ENCODE measurements at regions not wholly inside any gene's neighbourhood (a gene's known extent, or its start where the extent isn't known, plus 50 kb on each side); places are given as distances from the start of the nearest gene placed in this dataset.

- intact Hi-C loops (cut with DNase I) = no loop called here
- Histone ChIP-seq H3K4me1 (ENCODE audit: control insufficient read depth, insufficient read depth, low read length) (no peaks in the 10 kb centered on the region), H3K27ac (ENCODE audit: low read length) (no peak overlapping the region), H3K4me3 (ENCODE audit: low read length) (no peak overlapping the region), H3K27me3 (ENCODE audit: control insufficient read depth, insufficient read depth) (no peaks in the 10 kb centered on the region), H3K9me3 (ENCODE audit: control insufficient read depth, low read length) (no peaks in the 10 kb centered on the region)
- ATAC-seq (no peak), DNase-seq (no peak)
- WGBS = 78% methylated on average over 1 of the region's 1 CpG
These were observed 180.5 kb upstream of the B3GALT2 start for GRCh38 chr1:193366764-193367507.

GRCh38 chr1:193365966-193366365 is 179.6 kb upstream of the B3GALT2 start:
- Histone ChIP-seq H3K4me3 (ENCODE audit: low read length) (no peak overlapping the region), H3K4me1 (ENCODE audit: control insufficient read depth, insufficient read depth, low read length) (no peaks in the 10 kb centered on the region), H3K27ac (ENCODE audit: low read length) (no peak overlapping the region), H3K27me3 (ENCODE audit: control insufficient read depth, insufficient read depth) (no peaks in the 10 kb centered on the region), H3K9me3 (ENCODE audit: control insufficient read depth, low read length) (no peaks in the 10 kb centered on the region)
- 90% methylated on average over 2 of the region's 2 CpGs for WGBS
- no peak for ATAC-seq
- no peak for DNase-seq
- intact Hi-C loops (cut with DNase I) = no loop called here

GRCh38 chr1:193359631-193360030 is 173.2 kb upstream of the B3GALT2 start:
- intact Hi-C loops (cut with DNase I) = no loop called here
- no peak for ATAC-seq

GRCh38 chr1:193358419-193358818 is 172.0 kb upstream of the B3GALT2 start:
- intact Hi-C loops (cut with DNase I) = no loop called here
- DNase-seq = no peak

More at GRCh38 chr1:193359631-193360030, 173.2 kb upstream of the B3GALT2 start:
- Histone ChIP-seq H3K9me3 (ENCODE audit: control insufficient read depth, low read length) (no peaks in the 10 kb centered on the region), H3K27me3 (ENCODE audit: control insufficient read depth, insufficient read depth) (no peaks in the 10 kb centered on the region), H3K4me1 (ENCODE audit: control insufficient read depth, insufficient read depth, low read length) (no peaks in the 10 kb centered on the region), H3K27ac (ENCODE audit: low read length) (no peak overlapping the region), H3K4me3 (ENCODE audit: low read length) (no peak overlapping the region)
- 93% methylated on average over 5 of the region's 5 CpGs for WGBS
- DNase-seq = no peak

GRCh38 chr1:193356249-193356648 is 169.8 kb upstream of the B3GALT2 start:
- H3K9me3 ChIP-seq (ENCODE audit: control insufficient read depth, low read length) = no peaks in the 10 kb centered on the region
- peak; percentile 84 to 86 for ATAC-seq
- no peaks in the 10 kb centered on the region for H3K4me1 ChIP-seq (ENCODE audit: control insufficient read depth, insufficient read depth, low read length)
- intact Hi-C loops (cut with DNase I) = no loop called here
- 62% methylated on average over 4 of the region's 4 CpGs for WGBS
- peak in 2 of 3 donors; percentile 65 to 69 for DNase-seq
- peak overlapping the region; percentile 79 for H3K27ac ChIP-seq (ENCODE audit: low read length)
- no peak overlapping the region for H3K4me3 ChIP-seq (ENCODE audit: low read length)
- H3K27me3 ChIP-seq (ENCODE audit: control insufficient read depth, insufficient read depth) = no peaks in the 10 kb centered on the region

More at GRCh38 chr1:193358419-193358818, 172.0 kb upstream of the B3GALT2 start:
- no peaks in the 10 kb centered on the region for H3K27me3 ChIP-seq (ENCODE audit: control insufficient read depth, insufficient read depth)
- no peak overlapping the region for H3K4me3 ChIP-seq (ENCODE audit: low read length)
- 76% methylated on average over 3 of the region's 3 CpGs for WGBS
- no peak for ATAC-seq
- no peaks in the 10 kb centered on the region for H3K9me3 ChIP-seq (ENCODE audit: control insufficient read depth, low read length)
- H3K27ac ChIP-seq (ENCODE audit: low read length) = no peak overlapping the region
- H3K4me1 ChIP-seq (ENCODE audit: control insufficient read depth, insufficient read depth, low read length) = no peaks in the 10 kb centered on the region

- H3K4me1 ChIP-seq (ENCODE audit: control insufficient read depth, insufficient read depth, low read length) = no peaks in the 10 kb centered on the region
- no peaks in the 10 kb centered on the region for H3K27me3 ChIP-seq (ENCODE audit: control insufficient read depth, insufficient read depth)
- WGBS = 87% methylated on average over 2 of the region's 2 CpGs
- H3K27ac ChIP-seq (ENCODE audit: low read length) = peak overlapping the region; percentile 67
- no peak for ATAC-seq
- H3K9me3 ChIP-seq (ENCODE audit: control insufficient read depth, low read length) = no peaks in the 10 kb centered on the region
- H3K4me3 ChIP-seq (ENCODE audit: low read length) = no peak overlapping the region
- DNase-seq = no peak
- intact Hi-C loops (cut with DNase I) = no loop called here
These were observed 169.2 kb upstream of the B3GALT2 start for GRCh38 chr1:193355626-193356025.

GRCh38 chr1:193355178-193355577 is 168.8 kb upstream of the B3GALT2 start:
- Histone ChIP-seq H3K27me3 (ENCODE audit: control insufficient read depth, insufficient read depth) (no peaks in the 10 kb centered on the region), H3K4me1 (ENCODE audit: control insufficient read depth, insufficient read depth, low read length) (no peaks in the 10 kb centered on the region), H3K27ac (ENCODE audit: low read length) (no peak overlapping the region), H3K4me3 (ENCODE audit: low read length) (no peak overlapping the region), H3K9me3 (ENCODE audit: control insufficient read depth, low read length) (no peaks in the 10 kb centered on the region)
- DNase-seq (no peak), ATAC-seq (peak; percentile 40 to 46)
- intact Hi-C loops (cut with DNase I) = no loop called here
- WGBS = 44% methylated on average over 2 of the region's 2 CpGs

- no peak for DNase-seq
- ATAC-seq = no peak
- 68% methylated on average over 3 of the region's 3 CpGs for WGBS
- H3K4me1 ChIP-seq (ENCODE audit: control insufficient read depth, insufficient read depth, low read length) = no peaks in the 10 kb centered on the region
- H3K27ac ChIP-seq (ENCODE audit: low read length) = no peak overlapping the region
- intact Hi-C loops (cut with DNase I) = no loop called here
- H3K4me3 ChIP-seq (ENCODE audit: low read length) = no peak overlapping the region
- H3K27me3 ChIP-seq (ENCODE audit: control insufficient read depth, insufficient read depth) = no peaks in the 10 kb centered on the region
- no peaks in the 10 kb centered on the region for H3K9me3 ChIP-seq (ENCODE audit: control insufficient read depth, low read length)
These were observed 162.5 kb upstream of the B3GALT2 start for GRCh38 chr1:193348769-193349535.

- Histone ChIP-seq H3K4me3 (ENCODE audit: low read length) (no peak overlapping the region), H3K27me3 (ENCODE audit: control insufficient read depth, insufficient read depth) (no peaks in the 10 kb centered on the region), H3K27ac (ENCODE audit: low read length) (no peak overlapping the region), H3K4me1 (ENCODE audit: control insufficient read depth, insufficient read depth, low read length) (no peaks in the 10 kb centered on the region), H3K9me3 (ENCODE audit: control insufficient read depth, low read length) (no peaks in the 10 kb centered on the region)
- ATAC-seq = no peak
- intact Hi-C loops (cut with DNase I) = no loop called here
- no peak for DNase-seq
- 67% methylated on average over 6 of the region's 6 CpGs for WGBS
These were observed 161.8 kb upstream of the B3GALT2 start for GRCh38 chr1:193348091-193348768.

- DNase-seq (no peak), ATAC-seq (no peak)
- intact Hi-C loops (cut with DNase I) = no loop called here
- no peaks in the 10 kb centered on the region for H3K27me3 ChIP-seq (ENCODE audit: control insufficient read depth, insufficient read depth)
- H3K4me3 ChIP-seq (ENCODE audit: low read length) = no peak overlapping the region
- H3K4me1 ChIP-seq (ENCODE audit: control insufficient read depth, insufficient read depth, low read length) = no peaks in the 10 kb centered on the region
- H3K27ac ChIP-seq (ENCODE audit: low read length) = no peak overlapping the region
- H3K9me3 ChIP-seq (ENCODE audit: control insufficient read depth, low read length) = no peaks in the 10 kb centered on the region
These were observed 159.7 kb upstream of the B3GALT2 start for GRCh38 chr1:193346085-193346484.

GRCh38 chr1:193342811-193343210 is 156.4 kb upstream of the B3GALT2 start:
- no peak overlapping the region for H3K4me3 ChIP-seq (ENCODE audit: low read length)
- intact Hi-C loops (cut with DNase I) = no loop called here
- DNase-seq (no peak), ATAC-seq (no peak)
- no peaks in the 10 kb centered on the region for H3K4me1 ChIP-seq (ENCODE audit: control insufficient read depth, insufficient read depth, low read length)
- H3K9me3 ChIP-seq (ENCODE audit: control insufficient read depth, low read length) = no peaks in the 10 kb centered on the region
- H3K27ac ChIP-seq (ENCODE audit: low read length) = no peak overlapping the region
- 95% methylated on average over 13 of the region's 13 CpGs for WGBS
- no peaks in the 10 kb centered on the region for H3K27me3 ChIP-seq (ENCODE audit: control insufficient read depth, insufficient read depth)
